ENCODE measurements at regions not wholly inside any gene's neighbourhood (a gene's known extent, or its start where the extent isn't known, plus 50 kb on each side); places are given as distances from the start of the nearest gene placed in this dataset.

DNA sequence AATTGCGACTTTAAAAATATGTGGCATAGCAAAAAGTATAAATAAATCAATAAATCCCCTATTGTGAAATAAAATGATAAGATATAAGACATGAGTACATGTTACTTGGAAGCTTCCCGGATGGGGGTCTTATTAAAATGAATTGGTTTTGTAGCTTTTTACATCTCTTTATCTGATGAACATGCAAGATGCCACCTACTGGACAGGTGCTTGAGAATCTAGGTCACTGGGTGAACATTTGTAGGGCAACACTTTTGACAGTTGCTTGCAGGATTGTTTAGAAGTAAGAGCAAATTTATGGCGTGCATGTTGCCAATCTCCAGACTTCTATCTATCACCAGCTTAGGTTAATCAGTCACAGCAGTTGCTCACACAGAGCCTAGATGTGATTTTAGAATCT, 362.7 kb upstream of the SUCLG2 start:
- Histone ChIP-seq H3K4me3 (no peak overlapping the region), H3K27me3 (ENCODE audit: control insufficient read depth in 3 of 3, insufficient read depth in 3 of 3, low read length in 2 of 3) (no peaks in the 10 kb centered on the region), H3K27ac (ENCODE audit: low read depth in 1 of 2, low read length in 1 of 2) (no peak overlapping the region), H3K4me1 (ENCODE audit: control insufficient read depth in 5 of 5, insufficient read depth in 5 of 5, low read length in 5 of 5) (no peaks in the 10 kb centered on the region), H3K9ac (ENCODE audit: insufficient read depth in 1 of 2, low read length in 2 of 2) (no peak overlapping the region), H3K36me3 (ENCODE audit: control insufficient read depth in 4 of 4, insufficient read depth in 4 of 4, low read length in 4 of 4) (no peaks in the 10 kb centered on the region), H3K9me3 (ENCODE audit: control insufficient read depth in 4 of 4, insufficient read depth in 3 of 4, low read length in 3 of 4) (no peaks in the 10 kb centered on the region)
- TF ChIP-seq, protein P1, sequence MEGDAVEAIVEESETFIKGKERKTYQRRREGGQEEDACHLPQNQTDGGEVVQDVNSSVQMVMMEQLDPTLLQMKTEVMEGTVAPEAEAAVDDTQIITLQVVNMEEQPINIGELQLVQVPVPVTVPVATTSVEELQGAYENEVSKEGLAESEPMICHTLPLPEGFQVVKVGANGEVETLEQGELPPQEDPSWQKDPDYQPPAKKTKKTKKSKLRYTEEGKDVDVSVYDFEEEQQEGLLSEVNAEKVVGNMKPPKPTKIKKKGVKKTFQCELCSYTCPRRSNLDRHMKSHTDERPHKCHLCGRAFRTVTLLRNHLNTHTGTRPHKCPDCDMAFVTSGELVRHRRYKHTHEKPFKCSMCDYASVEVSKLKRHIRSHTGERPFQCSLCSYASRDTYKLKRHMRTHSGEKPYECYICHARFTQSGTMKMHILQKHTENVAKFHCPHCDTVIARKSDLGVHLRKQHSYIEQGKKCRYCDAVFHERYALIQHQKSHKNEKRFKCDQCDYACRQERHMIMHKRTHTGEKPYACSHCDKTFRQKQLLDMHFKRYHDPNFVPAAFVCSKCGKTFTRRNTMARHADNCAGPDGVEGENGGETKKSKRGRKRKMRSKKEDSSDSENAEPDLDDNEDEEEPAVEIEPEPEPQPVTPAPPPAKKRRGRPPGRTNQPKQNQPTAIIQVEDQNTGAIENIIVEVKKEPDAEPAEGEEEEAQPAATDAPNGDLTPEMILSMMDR (IDR thresholded peaks at IDR 0.05; ENCODE audit: control extremely low read depth, extremely low read depth), result no peak
- DNase-seq (no peak), ATAC-seq (ENCODE audit: insufficient read depth, low FRiP score) (no peak)
- 79 to 87% methylated on average over 3 of the region's 3 CpGs for WGBS, 2 donors

DNA sequence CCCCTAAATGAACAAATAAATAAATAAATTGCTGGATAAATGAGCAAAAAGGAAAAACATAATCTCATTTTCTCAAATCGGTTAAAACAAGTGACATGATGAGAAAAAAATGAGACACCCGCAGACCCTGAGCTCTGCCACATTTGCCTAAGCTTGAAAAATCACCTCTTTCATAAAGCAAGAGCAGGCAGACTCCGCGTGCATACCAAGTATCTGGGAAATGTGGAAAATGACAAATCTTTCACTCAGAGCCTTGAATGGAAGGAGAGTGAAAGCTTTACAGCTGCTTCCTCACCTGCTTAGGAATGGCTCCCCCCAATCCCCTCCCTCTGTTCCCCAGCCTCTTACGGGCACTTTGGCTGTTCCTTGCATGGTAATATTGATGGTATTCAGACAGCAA, 355.5 kb upstream of the SUCLG2 start:
- 65 to 87% methylated on average over 5 of the region's 5 CpGs for WGBS, 2 donors
- peaks cover 0 to 6% (median 0%) of the 10 kb centered on the region in 5 donors for H3K4me1 ChIP-seq (ENCODE audit: control insufficient read depth in 5 of 5, insufficient read depth in 5 of 5, low read length in 5 of 5)
- ATAC-seq (ENCODE audit: insufficient read depth, low FRiP score) (no peak), DNase-seq (no peak)
- no peak overlapping the region for H3K9ac ChIP-seq (ENCODE audit: insufficient read depth in 1 of 2, low read length in 2 of 2)
- H3K36me3 ChIP-seq (ENCODE audit: control insufficient read depth in 4 of 4, insufficient read depth in 4 of 4, low read length in 4 of 4), result no peaks in the 10 kb centered on the region
- H3K27ac ChIP-seq (ENCODE audit: low read depth in 1 of 2, low read length in 1 of 2), result no peak overlapping the region
- no peaks in the 10 kb centered on the region for H3K9me3 ChIP-seq (ENCODE audit: control insufficient read depth in 4 of 4, insufficient read depth in 3 of 4, low read length in 3 of 4)
- H3K4me3 ChIP-seq, result no peak overlapping the region
- peaks cover 0 to 36% (median 27%) of the 10 kb centered on the region in 3 donors for H3K27me3 ChIP-seq (ENCODE audit: control insufficient read depth in 3 of 3, insufficient read depth in 3 of 3, low read length in 2 of 3)
- TF ChIP-seq, protein P1 (IDR thresholded peaks at IDR 0.05; ENCODE audit: control extremely low read depth, extremely low read depth), result no peak

DNA sequence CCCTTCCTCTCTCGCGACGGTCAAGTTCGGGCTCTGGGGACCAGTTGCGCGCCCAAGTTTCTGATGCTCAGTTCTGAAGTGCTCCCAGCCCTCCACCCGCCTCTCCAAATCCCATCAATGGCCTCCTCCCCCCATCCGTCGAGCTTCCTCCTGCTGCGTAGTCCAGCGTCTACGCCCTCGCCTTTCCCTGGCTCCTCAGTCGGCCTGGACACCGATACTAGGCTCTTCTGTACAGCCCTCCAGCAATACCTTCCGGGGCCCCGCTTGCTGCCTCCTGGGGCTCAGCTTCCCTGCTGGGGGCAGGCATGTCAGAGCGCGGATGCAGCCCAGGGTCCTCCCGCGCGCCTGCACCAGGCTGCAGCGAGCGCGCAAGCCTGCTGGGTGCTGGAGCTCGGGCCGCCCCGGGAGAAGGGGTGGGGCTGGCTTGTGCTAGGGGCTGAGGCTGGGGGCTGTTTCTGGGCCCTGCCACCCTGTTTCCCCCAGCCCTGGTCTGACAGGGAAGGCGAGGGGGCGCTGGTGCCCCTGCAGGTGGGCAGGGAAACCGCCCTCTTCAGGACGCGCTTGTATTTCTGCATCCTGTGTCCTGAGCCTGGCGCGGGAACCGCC, 353.3 kb upstream of the SUCLG2 start:
- WGBS, 2 donors, result 2 to 4% methylated on average over 36 of the region's 36 CpGs
- Histone ChIP-seq H3K27me3 (ENCODE audit: control insufficient read depth in 3 of 3, insufficient read depth in 3 of 3, low read length in 2 of 3) (peaks cover 0 to 47% (median 45%) of the 10 kb centered on the region in 3 donors), H3K27ac (ENCODE audit: low read depth in 1 of 2, low read length in 1 of 2) (no peak overlapping the region), H3K9me3 (ENCODE audit: control insufficient read depth in 4 of 4, insufficient read depth in 3 of 4, low read length in 3 of 4) (no peaks in the 10 kb centered on the region), H3K4me1 (ENCODE audit: control insufficient read depth in 5 of 5, insufficient read depth in 5 of 5, low read length in 5 of 5) (peaks cover 0 to 6% (median 0%) of the 10 kb centered on the region in 5 donors), H3K36me3 (ENCODE audit: control insufficient read depth in 4 of 4, insufficient read depth in 4 of 4, low read length in 4 of 4) (no peaks in the 10 kb centered on the region), H3K9ac (ENCODE audit: insufficient read depth in 1 of 2, low read length in 2 of 2) (no peak overlapping the region), H3K4me3 (no peak overlapping the region)
- peak in 2 of 3 donors; percentile 10 to 17 for DNase-seq
- TF ChIP-seq, protein P1 (IDR thresholded peaks at IDR 0.05; ENCODE audit: control extremely low read depth, extremely low read depth), result no peak
- no peak for ATAC-seq (ENCODE audit: insufficient read depth, low FRiP score)

DNA sequence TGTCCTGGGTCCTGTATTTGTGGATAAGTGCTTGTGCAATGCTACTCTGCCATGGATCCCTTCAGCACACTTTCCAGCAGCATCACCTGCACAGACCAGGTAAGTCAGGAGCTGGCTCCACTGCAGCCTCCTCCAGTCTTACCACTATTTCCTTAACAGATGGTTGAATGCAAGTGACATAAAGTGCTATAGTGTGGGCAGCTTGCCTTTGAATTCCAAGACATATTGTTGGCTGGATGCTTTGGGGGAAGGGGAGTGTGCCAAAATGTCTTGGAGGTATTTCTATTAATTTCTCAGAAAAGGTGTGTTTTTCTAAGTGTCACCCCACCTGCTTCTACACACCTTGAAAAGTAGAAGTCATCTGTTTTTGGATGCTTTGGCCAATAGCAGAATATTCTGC, 352.2 kb upstream of the SUCLG2 start:
- Histone ChIP-seq H3K9ac (ENCODE audit: insufficient read depth in 1 of 2, low read length in 2 of 2) (no peak overlapping the region), H3K4me1 (ENCODE audit: control insufficient read depth in 5 of 5, insufficient read depth in 5 of 5, low read length in 5 of 5) (peaks cover 0 to 6% (median 0%) of the 10 kb centered on the region in 5 donors), H3K9me3 (ENCODE audit: control insufficient read depth in 4 of 4, insufficient read depth in 3 of 4, low read length in 3 of 4) (peaks cover 0 to 1% (median 0%) of the 10 kb centered on the region in 4 donors), H3K36me3 (ENCODE audit: control insufficient read depth in 4 of 4, insufficient read depth in 4 of 4, low read length in 4 of 4) (no peaks in the 10 kb centered on the region), H3K27me3 (ENCODE audit: control insufficient read depth in 3 of 3, insufficient read depth in 3 of 3, low read length in 2 of 3) (peaks cover 0 to 47% (median 45%) of the 10 kb centered on the region in 3 donors), H3K27ac (ENCODE audit: low read depth in 1 of 2, low read length in 1 of 2) (no peak overlapping the region), H3K4me3 (no peak overlapping the region)
- ATAC-seq (ENCODE audit: insufficient read depth, low FRiP score) (no peak), DNase-seq (no peak)
- TF ChIP-seq, protein P1 (IDR thresholded peaks at IDR 0.05; ENCODE audit: control extremely low read depth, extremely low read depth), result no peak
